ENCODE measurements at regions not wholly inside any gene's neighbourhood (a gene's known extent, or its start where the extent isn't known, plus 50 kb on each side); places are given as distances from the start of the nearest gene placed in this dataset.
"Not testable (repeated sequence)": the region's sequence is repeated elsewhere in the genome, so short reads cannot be mapped to it uniquely, and the experiment has no call there.

- no peak for DNase-seq
These were observed 153.7 kb upstream of the MSX2 start for GRCh38 chr5:174570662-174571061.

- no peak for DNase-seq
These were observed 152.6 kb upstream of the MSX2 start for GRCh38 chr5:174571662-174572397.

- DNase-seq = no peak
These were observed 151.8 kb upstream of the MSX2 start for GRCh38 chr5:174572591-174572990.

GRCh38 chr5:174573221-174573994 lies 151.0 kb upstream of the MSX2 start:
- no peak for DNase-seq

GRCh38 chr5:174575043-174575442 lies 149.3 kb upstream of the MSX2 start:
- DNase-seq = no peak

- DNase-seq = no peak
These were observed 148.3 kb upstream of the MSX2 start for GRCh38 chr5:174576042-174576441.

- no peak for DNase-seq
These were observed 142.9 kb upstream of the MSX2 start for GRCh38 chr5:174581479-174581878.

- no peak for DNase-seq
These were observed 142.5 kb upstream of the MSX2 start for GRCh38 chr5:174581894-174582293.

GRCh38 chr5:174583071-174583470 lies 141.3 kb upstream of the MSX2 start:
- DNase-seq = no peak

- no peak for DNase-seq
These were observed 138.9 kb upstream of the MSX2 start for GRCh38 chr5:174585472-174585871.

- not testable (repeated sequence) for DNase-seq
These were observed 138.2 kb upstream of the MSX2 start for GRCh38 chr5:174586163-174586562.

GRCh38 chr5:174589011-174589410 lies 135.4 kb upstream of the MSX2 start:
- DNase-seq = no peak

- DNase-seq = no peak
These were observed 134.8 kb upstream of the MSX2 start for GRCh38 chr5:174589599-174589998.

- no peak for DNase-seq
These were observed 133.6 kb upstream of the MSX2 start for GRCh38 chr5:174590820-174591219.

GRCh38 chr5:174596429-174596828 lies 128.0 kb upstream of the MSX2 start:
- DNase-seq = no peak

- DNase-seq = no peak
These were observed 124.4 kb upstream of the MSX2 start for GRCh38 chr5:174599992-174600391.

GRCh38 chr5:174601946-174602345 lies 122.4 kb upstream of the MSX2 start:
- no peak for DNase-seq

GRCh38 chr5:174606153-174606552 lies 118.2 kb upstream of the MSX2 start:
- no peak for DNase-seq

- no peak for DNase-seq
These were observed 117.7 kb upstream of the MSX2 start for GRCh38 chr5:174606646-174607045.

- DNase-seq = no peak
These were observed 117.2 kb upstream of the MSX2 start for GRCh38 chr5:174607205-174607604.

- DNase-seq = no peak
These were observed 116.5 kb upstream of the MSX2 start for GRCh38 chr5:174607916-174608315.

GRCh38 chr5:174608631-174609097 lies 115.7 kb upstream of the MSX2 start:
- DNase-seq = no peak

- no peak for DNase-seq
These were observed 115.3 kb upstream of the MSX2 start for GRCh38 chr5:174609116-174609515.

GRCh38 chr5:174610968-174611367 lies 113.4 kb upstream of the MSX2 start:
- DNase-seq = no peak
